ENCODE measurements at regions not wholly inside any gene's neighbourhood (a gene's known extent, or its start where the extent isn't known, plus 50 kb on each side); places are given as distances from the start of the nearest gene placed in this dataset.

GRCh38 chr10:124233546-124234138, 140.2 kb upstream of the CHST15 start:
- ATAC-seq (peak in 1 of 4 donors; percentile 18), DNase-seq (no peak)
- WGBS, 4 donors, result 67 to 83% (median 75%) methylated on average over 12 to 19 of the region's 19 CpGs
- intact Hi-C loops (cut with DNase I), result no loop called here
- H3K9me3 ChIP-seq, result peaks cover 0 to 6% (median 0%) of the 10 kb centered on the region in 12 donors
- no peak overlapping the region for H3K4me3 ChIP-seq
- H3K4me1 ChIP-seq, result peaks cover 0 to 11% (median 4%) of the 10 kb centered on the region in 12 donors
- peak overlapping the region in 3 of 12 donors; percentile 3 to 57 (median 26) for H3K27ac ChIP-seq
- peaks cover 0 to 4% (median 0%) of the 10 kb centered on the region in 9 donors for H3K27me3 ChIP-seq
- TF ChIP-seq CTCF (IDR thresholded peaks at IDR 0.05) (no peak), POLR2A (IDR thresholded peaks at IDR 0.05) (no peak)
- no peaks in the 10 kb centered on the region for H3K36me3 ChIP-seq

GRCh38 chr10:124232686-124233545, 139.5 kb upstream of the CHST15 start:
- Histone ChIP-seq H3K9me3 (peaks cover 0 to 7% (median 0%) of the 10 kb centered on the region in 12 donors), H3K27ac (peak overlapping the region in 5 of 12 donors; percentile 3 to 57 (median 26)), H3K4me1 (peaks cover 0 to 11% (median 4%) of the 10 kb centered on the region in 12 donors), H3K27me3 (peaks cover 0 to 4% (median 0%) of the 10 kb centered on the region in 9 donors), H3K4me3 (no peak overlapping the region), H3K36me3 (no peaks in the 10 kb centered on the region)
- intact Hi-C loops (cut with DNase I), result no loop called here
- 40 to 49% (median 43%) methylated on average over 16 of the region's 16 CpGs for whole genome bisulfite sequencing, 4 donors
- ATAC-seq, result peak; percentile 23 to 79 (median 36)
- DNase-seq, result peak in 1 of 5 donors; percentile 23
- TF ChIP-seq POLR2A (IDR thresholded peaks at IDR 0.05) (no peak), CTCF (IDR thresholded peaks at IDR 0.05) (no peak)

- Histone ChIP-seq H3K4me1 (peaks cover 0 to 11% (median 4%) of the 10 kb centered on the region in 12 donors), H3K4me3 (no peak overlapping the region), H3K27me3 (peaks cover 0 to 4% (median 0%) of the 10 kb centered on the region in 9 donors), H3K36me3 (no peaks in the 10 kb centered on the region), H3K27ac (no peak overlapping the region), H3K9me3 (peaks cover 0 to 7% (median 0%) of the 10 kb centered on the region in 12 donors)
- no peak for DNase-seq
- intact Hi-C loops (cut with DNase I), result no loop called here
- WGBS, 4 donors, result 88 to 95% (median 92%) methylated on average over 8 of the region's 8 CpGs
- TF ChIP-seq POLR2A (IDR thresholded peaks at IDR 0.05) (no peak), CTCF (IDR thresholded peaks at IDR 0.05) (no peak)
- ATAC-seq, result no peak
Measured at GRCh38 chr10:124231168-124232155, 138.1 kb upstream of the CHST15 start.
